GM13976 (cell line): ENCODE measurements at regions not wholly inside any gene's neighbourhood (a gene's known extent, or its start where the extent isn't known, plus 50 kb on each side); places are given as distances from the start of the nearest gene placed in this dataset.
A peak's percentile ranks its signal among the peaks of the same experiment; 100 is the strongest.

Source experiments
- DNase-seq: peaks from one replicate; pipeline ENCODE4 v3.0.0; 2012; ENCODE audit warnings: low spot score
- in situ Hi-C: fragments of 300-500 bp; cut with MboI; formaldehyde crosslinking; loops from one replicate; pipeline ENCODE4 v1.12.0; 2022; ENCODE audit warnings: low sequenced_read_pairs, mixed read lengths, inconsistent platforms; ENCODE audit not compliant: unreplicated experiment
- TF ChIP-seq, protein P1 (sequence below): IDR thresholded peaks from 2 replicates; pipeline ENCODE4 v1.5.1; 2012; ENCODE audit warnings: borderline replicate concordance, mild to moderate bottlenecking; ENCODE audit not compliant: insufficient read depth; ENCODE audit errors: extremely low read depth, missing control alignments, control extremely low read depth

DNA sequence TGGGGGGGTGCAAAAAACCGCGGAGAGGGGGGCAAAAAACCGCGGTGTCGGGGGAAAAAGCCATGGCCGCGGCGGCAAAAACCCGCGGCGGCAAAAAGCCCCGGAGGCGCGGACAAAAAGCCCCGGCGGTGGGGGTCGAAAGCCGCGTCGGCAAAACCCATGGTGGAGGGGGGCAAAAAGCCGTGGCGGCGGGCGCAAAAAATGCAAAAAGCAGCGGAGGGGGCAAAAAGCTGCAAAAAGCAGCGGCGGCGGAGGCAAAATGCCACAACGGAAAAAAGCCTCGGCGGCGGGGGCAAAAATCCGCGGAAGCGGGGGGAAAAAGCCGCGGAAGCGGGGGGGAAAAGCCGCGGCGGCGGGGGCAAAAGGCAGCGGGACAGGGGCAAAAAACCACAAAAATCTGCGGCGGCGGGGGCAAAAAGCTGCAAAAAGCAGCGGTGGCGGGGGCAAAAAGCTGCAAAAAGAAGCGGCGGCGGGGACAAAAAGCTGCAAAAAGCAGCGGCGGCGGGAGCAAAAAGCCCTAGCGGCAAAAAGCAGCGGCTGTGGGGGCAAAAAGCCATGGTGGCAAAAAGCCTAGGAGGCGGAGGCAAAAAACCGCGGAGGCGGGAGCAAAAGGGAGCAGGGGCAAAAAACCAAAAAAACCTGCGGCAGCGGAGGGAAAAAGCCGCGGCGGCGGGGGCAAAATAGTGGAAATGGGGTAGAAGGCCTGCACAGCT, 418.9 kb downstream of the ZNF716 start:
- TF ChIP-seq, protein P1, sequence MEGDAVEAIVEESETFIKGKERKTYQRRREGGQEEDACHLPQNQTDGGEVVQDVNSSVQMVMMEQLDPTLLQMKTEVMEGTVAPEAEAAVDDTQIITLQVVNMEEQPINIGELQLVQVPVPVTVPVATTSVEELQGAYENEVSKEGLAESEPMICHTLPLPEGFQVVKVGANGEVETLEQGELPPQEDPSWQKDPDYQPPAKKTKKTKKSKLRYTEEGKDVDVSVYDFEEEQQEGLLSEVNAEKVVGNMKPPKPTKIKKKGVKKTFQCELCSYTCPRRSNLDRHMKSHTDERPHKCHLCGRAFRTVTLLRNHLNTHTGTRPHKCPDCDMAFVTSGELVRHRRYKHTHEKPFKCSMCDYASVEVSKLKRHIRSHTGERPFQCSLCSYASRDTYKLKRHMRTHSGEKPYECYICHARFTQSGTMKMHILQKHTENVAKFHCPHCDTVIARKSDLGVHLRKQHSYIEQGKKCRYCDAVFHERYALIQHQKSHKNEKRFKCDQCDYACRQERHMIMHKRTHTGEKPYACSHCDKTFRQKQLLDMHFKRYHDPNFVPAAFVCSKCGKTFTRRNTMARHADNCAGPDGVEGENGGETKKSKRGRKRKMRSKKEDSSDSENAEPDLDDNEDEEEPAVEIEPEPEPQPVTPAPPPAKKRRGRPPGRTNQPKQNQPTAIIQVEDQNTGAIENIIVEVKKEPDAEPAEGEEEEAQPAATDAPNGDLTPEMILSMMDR: no peak
- in situ Hi-C loops: no loop called here
- DNase-seq: peak; percentile 1
